Caco-2 (cell line): ENCODE measurements at regions not wholly inside any gene's neighbourhood (a gene's known extent, or its start where the extent isn't known, plus 50 kb on each side); places are given as distances from the start of the nearest gene placed in this dataset.

Experiments
- BruUV-seq: library from RNA; stranded (reverse); fragments of 400-500 nt; replicated peaks from 2 replicates; lab custom pipeline; 2021; lab: Mats Ljungman, UMichigan
- CTCF ChIA-PET: fragments of 300-600 bp; sonication (Branson Sonifier 250); formaldehyde crosslinking; loops from one replicate; lab custom pipeline; 2022; ENCODE audit warnings: antibody characterized with exemption; lab: Charles Lee
- POLR2A ChIA-PET: fragments of 300-600 bp; sonication (Branson Sonifier 250); formaldehyde crosslinking; loops from one replicate; lab custom pipeline; 2022; ENCODE audit warnings: antibody characterized with exemption; lab: Charles Lee
- DNase-seq, 2 experiments: peaks; one replicate each; pipeline versions ENCODE4 v3.0.0 to v3.0.0-alpha.2; 2020 to 2022
- H3K27me3 ChIP-seq: replicated peaks from 2 replicates; pipeline ENCODE4 v1.6.0; 2011; ENCODE audit warnings: low read length; ENCODE audit not compliant: control insufficient read depth, insufficient read depth
- H3K36me3 ChIP-seq: 2 replicates; pipeline ENCODE4 v1.5.1; 2011; ENCODE audit warnings: low read length; ENCODE audit not compliant: control insufficient read depth, insufficient read depth
- H3K4me1 ChIP-seq: fragments of 250-450 bp; sonication (Bioruptor Pico); 2 replicates; pipeline ENCODE4 v1.5.1; 2020; ENCODE audit warnings: mild to moderate bottlenecking
- H3K4me3 ChIP-seq: 2 replicates; pipeline ENCODE4 v1.5.1; 2011; ENCODE audit warnings: low read depth, mild to moderate bottlenecking, control low read depth, low read length
- H3K9me3 ChIP-seq: fragments of 250-450 bp; sonication (Bioruptor Pico); 2 replicates; pipeline ENCODE4 v1.5.1; 2020; ENCODE audit warnings: mild to moderate bottlenecking, moderate library complexity
- H3K27ac Mint-ChIP-seq: one replicate; pipeline ENCODE4 v1.8.0; 2022; ENCODE audit warnings: mixed read lengths; ENCODE audit not compliant: unreplicated experiment
- H3K27me3 Mint-ChIP-seq: one replicate; pipeline ENCODE4 v1.8.0; 2022; ENCODE audit warnings: mixed read lengths; ENCODE audit not compliant: insufficient read depth, unreplicated experiment
- H3K36me3 Mint-ChIP-seq: one replicate; pipeline ENCODE4 v1.8.0; 2022; ENCODE audit warnings: mild to moderate bottlenecking, mixed read lengths; ENCODE audit not compliant: insufficient read depth, unreplicated experiment
- H3K4me1 Mint-ChIP-seq: one replicate; pipeline ENCODE4 v1.8.0; 2022; ENCODE audit warnings: low read depth, mixed read lengths; ENCODE audit not compliant: unreplicated experiment
- H3K4me3 Mint-ChIP-seq: one replicate; pipeline ENCODE4 v1.8.0; 2022; ENCODE audit warnings: mild to moderate bottlenecking, moderate library complexity, mixed read lengths; ENCODE audit not compliant: unreplicated experiment
- H3K9me3 Mint-ChIP-seq: one replicate; pipeline ENCODE4 v1.8.0; 2022; ENCODE audit warnings: mixed read lengths; ENCODE audit not compliant: unreplicated experiment
- CTCF ChIP-seq, 2 experiments: fragments of 200-600 bp in 1 of 2; IDR thresholded peaks; 1 replicate in 1 of 2; 2 replicates in 1 of 2; pipeline versions ENCODE4 v1.5.1 to v1.8.0; 2011 to 2022; ENCODE audit warnings: antibody characterized with exemption in 1 of 2, control low read depth in 1 of 2, inconsistent platforms in 1 of 2, low read depth in 1 of 2, low read length in 1 of 2, mild to moderate bottlenecking in 1 of 2, moderate library complexity in 1 of 2; ENCODE audit not compliant: insufficient read depth in 1 of 2, severe bottlenecking in 1 of 2, unreplicated experiment in 1 of 2
- intact Hi-C: fragments of 100-400 bp; cut with micrococcal nuclease; formaldehyde crosslinking; loops from one replicate; pipeline ENCODE4 v1.10.0; 2022; ENCODE audit not compliant: unreplicated experiment

- H3K36me3 Mint-ChIP-seq = no peaks in the 10 kb centered on the region
- no peak overlapping the region for H3K4me3 ChIP-seq
- no peak for TF ChIP-seq CTCF (IDR thresholded peaks at IDR 0.05; ENCODE audit: insufficient read depth in 1 of 2, low read depth in 1 of 2, low read length in 1 of 2, severe bottlenecking in 1 of 2, unreplicated experiment in 1 of 2)
- peaks cover 9% of the 10 kb centered on the region for H3K4me1 Mint-ChIP-seq
- no peaks in the 10 kb centered on the region for H3K27me3 ChIP-seq
- ChIA-PET CTCF (no interaction called here), POLR2A (no interaction called here)
- peaks cover 10% of the 10 kb centered on the region; the same call in 1 of the 2 replicates for H3K4me1 ChIP-seq
- H3K9me3 Mint-ChIP-seq = no peaks in the 10 kb centered on the region
- no peak overlapping the region for H3K4me3 Mint-ChIP-seq
- no peaks in the 10 kb centered on the region for H3K9me3 ChIP-seq
- H3K36me3 ChIP-seq = no peaks in the 10 kb centered on the region
- no TSS peak for BruUV-seq
- H3K27me3 Mint-ChIP-seq = no peaks in the 10 kb centered on the region
- DNase-seq = no peak
- H3K27ac Mint-ChIP-seq = no peak overlapping the region
- intact Hi-C loops = no loop called here
Observed at GRCh38 chr6:87846434-87846833, 144.4 kb upstream of the AKIRIN2 start.

DNA sequence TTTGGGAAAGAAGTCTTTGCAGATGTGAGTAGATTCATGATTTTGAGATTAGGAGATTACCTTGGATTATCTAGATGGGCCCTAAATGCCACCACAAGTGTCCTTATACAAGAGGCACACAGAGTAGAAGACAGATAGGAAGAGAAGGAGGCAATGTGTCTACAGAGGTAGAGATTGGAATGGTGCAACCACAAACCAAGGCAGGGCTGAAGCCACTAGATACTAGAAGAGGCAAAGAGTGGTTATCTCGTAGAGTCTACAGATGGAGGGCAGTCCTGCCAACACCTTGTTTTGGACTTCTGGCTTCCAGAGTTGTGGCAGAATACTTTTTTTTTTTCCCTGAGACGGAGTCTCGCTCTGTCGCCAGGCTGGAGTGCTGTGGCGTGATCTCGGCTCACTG lies 138.3 kb upstream of the AKIRIN2 start:
- no peaks in the 10 kb centered on the region for H3K4me1 ChIP-seq
- ChIA-PET POLR2A (no interaction called here), CTCF (no interaction called here)
- no peaks in the 10 kb centered on the region for H3K36me3 ChIP-seq
- Mint-ChIP-seq H3K4me1 (no peaks in the 10 kb centered on the region), H3K9me3 (no peaks in the 10 kb centered on the region), H3K36me3 (no peaks in the 10 kb centered on the region), H3K27me3 (peaks cover 7% of the 10 kb centered on the region), H3K4me3 (no peak overlapping the region), H3K27ac (no peak overlapping the region)
- no peak for DNase-seq
- no TSS peak for BruUV-seq
- H3K27me3 ChIP-seq = no peaks in the 10 kb centered on the region
- no peaks in the 10 kb centered on the region for H3K9me3 ChIP-seq
- TF ChIP-seq CTCF (IDR thresholded peaks at IDR 0.05; ENCODE audit: insufficient read depth in 1 of 2, low read depth in 1 of 2, low read length in 1 of 2, severe bottlenecking in 1 of 2, unreplicated experiment in 1 of 2) = no peak
- intact Hi-C loops = no loop called here
- no peak overlapping the region for H3K4me3 ChIP-seq

- BruUV-seq = no TSS peak
- Mint-ChIP-seq H3K4me3 (no peak overlapping the region), H3K4me1 (no peaks in the 10 kb centered on the region), H3K36me3 (no peaks in the 10 kb centered on the region), H3K27me3 (peaks cover 7% of the 10 kb centered on the region), H3K9me3 (no peaks in the 10 kb centered on the region), H3K27ac (no peak overlapping the region)
- intact Hi-C loops = no loop called here
- ChIA-PET CTCF (no interaction called here), POLR2A (no interaction called here)
- H3K4me3 ChIP-seq = no peak overlapping the region
- no peaks in the 10 kb centered on the region for H3K9me3 ChIP-seq
- DNase-seq = no peak
- no peaks in the 10 kb centered on the region for H3K36me3 ChIP-seq
- no peaks in the 10 kb centered on the region for H3K27me3 ChIP-seq
- no peaks in the 10 kb centered on the region for H3K4me1 ChIP-seq
- no peak for TF ChIP-seq CTCF (IDR thresholded peaks at IDR 0.05; ENCODE audit: insufficient read depth in 1 of 2, low read depth in 1 of 2, low read length in 1 of 2, severe bottlenecking in 1 of 2, unreplicated experiment in 1 of 2)
Observed at GRCh38 chr6:87837876-87838275, 135.8 kb upstream of the AKIRIN2 start.
